Cerebellar nuclear complex (tissue), 1 donor: ENCODE measurements at regions not wholly inside any gene's neighbourhood (a gene's known extent, or its start where the extent isn't known, plus 50 kb on each side); places are given as distances from the start of the nearest gene placed in this dataset.
"Not testable (repeated sequence)": the region's sequence is repeated elsewhere in the genome, so short reads cannot be mapped to it uniquely, and the experiment has no call there.

Experiments used
- DNase-seq, 2 experiments: peaks; one replicate each; lab custom pipeline; 2025; lab: John Stamatoyannopoulos, UW

GRCh38 chr13:39893808-39894207 lies 238.3 kb downstream of the COG6 start:
- DNase-seq = no peak

- DNase-seq = no peak
Measured at GRCh38 chr13:39894586-39894985, 239.1 kb downstream of the COG6 start.

- no peak for DNase-seq
Measured at GRCh38 chr13:39895254-39895653, 239.8 kb downstream of the COG6 start.

GRCh38 chr13:39897636-39898035 lies 242.2 kb downstream of the COG6 start:
- no peak for DNase-seq

GRCh38 chr13:39900106-39900750 lies 244.8 kb downstream of the COG6 start:
- DNase-seq = no peak

- DNase-seq = no peak
Measured at GRCh38 chr13:39904959-39905358, 249.5 kb downstream of the COG6 start.

GRCh38 chr13:39909634-39910033 lies 254.2 kb downstream of the COG6 start:
- no peak for DNase-seq

GRCh38 chr13:39910041-39910440 lies 254.6 kb downstream of the COG6 start:
- no peak for DNase-seq

GRCh38 chr13:39910833-39911232 lies 255.4 kb downstream of the COG6 start:
- no peak for DNase-seq

GRCh38 chr13:39913339-39913738 lies 257.9 kb downstream of the COG6 start:
- DNase-seq = no peak

GRCh38 chr13:39913928-39914327 lies 258.5 kb downstream of the COG6 start:
- DNase-seq = no peak

- no peak for DNase-seq
Measured at GRCh38 chr13:39915418-39915817, 260.0 kb downstream of the COG6 start.

- DNase-seq = no peak
Measured at GRCh38 chr13:39916330-39916729, 260.9 kb downstream of the COG6 start.

- DNase-seq = no peak
Measured at GRCh38 chr13:39918620-39919236, 263.3 kb downstream of the COG6 start.

GRCh38 chr13:39920613-39921012 lies 265.2 kb downstream of the COG6 start:
- DNase-seq = no peak

GRCh38 chr13:39926345-39926744 lies 270.9 kb downstream of the COG6 start:
- DNase-seq = no peak

- DNase-seq = no peak
Measured at GRCh38 chr13:39928261-39928660, 272.8 kb downstream of the COG6 start.

- no peak for DNase-seq
Measured at GRCh38 chr13:39929583-39929982, 274.1 kb downstream of the COG6 start.

- no peak for DNase-seq
Measured at GRCh38 chr13:39930060-39930459, 274.6 kb downstream of the COG6 start.

GRCh38 chr13:39930544-39931444 lies 275.3 kb downstream of the COG6 start:
- DNase-seq = no peak

GRCh38 chr13:39931505-39931904 lies 276.0 kb downstream of the COG6 start:
- no peak for DNase-seq

- not testable (repeated sequence) for DNase-seq
Measured at GRCh38 chr13:39932514-39932913, 277.1 kb downstream of the COG6 start.

GRCh38 chr13:39935155-39935554 lies 279.7 kb downstream of the COG6 start:
- DNase-seq = no peak
